Choroid plexus epithelial cell (primary cell): ENCODE measurements at regions not wholly inside any gene's neighbourhood (a gene's known extent, or its start where the extent isn't known, plus 50 kb on each side); places are given as distances from the start of the nearest gene placed in this dataset.

ENCODE experiments used
- DNase-seq: peaks from one replicate; pipeline ENCODE4 v3.0.0-alpha.2; 2010; ENCODE audit warnings: low read depth
- H3K4me3 ChIP-seq: 2 replicates; pipeline ENCODE4 v1.5.1; 2011; ENCODE audit warnings: low read depth, mild to moderate bottlenecking, control low read depth, low read length, moderate library complexity
- TF ChIP-seq, protein P1 (sequence below): conservative IDR thresholded peaks from 2 replicates; pipeline ENCODE4 v1.5.1; 2011; ENCODE audit warnings: low read depth, mild to moderate bottlenecking, control low read depth, inconsistent platforms, low read length, moderate library complexity

GRCh38 chr7:67451306-67451705, 454.7 kb downstream of the TYW1 start:
- DNase-seq = no peak
- TF ChIP-seq, protein P1, sequence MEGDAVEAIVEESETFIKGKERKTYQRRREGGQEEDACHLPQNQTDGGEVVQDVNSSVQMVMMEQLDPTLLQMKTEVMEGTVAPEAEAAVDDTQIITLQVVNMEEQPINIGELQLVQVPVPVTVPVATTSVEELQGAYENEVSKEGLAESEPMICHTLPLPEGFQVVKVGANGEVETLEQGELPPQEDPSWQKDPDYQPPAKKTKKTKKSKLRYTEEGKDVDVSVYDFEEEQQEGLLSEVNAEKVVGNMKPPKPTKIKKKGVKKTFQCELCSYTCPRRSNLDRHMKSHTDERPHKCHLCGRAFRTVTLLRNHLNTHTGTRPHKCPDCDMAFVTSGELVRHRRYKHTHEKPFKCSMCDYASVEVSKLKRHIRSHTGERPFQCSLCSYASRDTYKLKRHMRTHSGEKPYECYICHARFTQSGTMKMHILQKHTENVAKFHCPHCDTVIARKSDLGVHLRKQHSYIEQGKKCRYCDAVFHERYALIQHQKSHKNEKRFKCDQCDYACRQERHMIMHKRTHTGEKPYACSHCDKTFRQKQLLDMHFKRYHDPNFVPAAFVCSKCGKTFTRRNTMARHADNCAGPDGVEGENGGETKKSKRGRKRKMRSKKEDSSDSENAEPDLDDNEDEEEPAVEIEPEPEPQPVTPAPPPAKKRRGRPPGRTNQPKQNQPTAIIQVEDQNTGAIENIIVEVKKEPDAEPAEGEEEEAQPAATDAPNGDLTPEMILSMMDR = no peak
- no peak overlapping the region for H3K4me3 ChIP-seq

GRCh38 chr7:67452516-67453026, 455.9 kb downstream of the TYW1 start:
- no peak for DNase-seq
- H3K4me3 ChIP-seq = no peak overlapping the region
- TF ChIP-seq, protein P1 = no peak

- DNase-seq = no peak
- TF ChIP-seq, protein P1 = no peak
- H3K4me3 ChIP-seq = no peak overlapping the region
Observed at GRCh38 chr7:67453580-67454380, 457.1 kb downstream of the TYW1 start.

- no peak for DNase-seq
- no peak overlapping the region for H3K4me3 ChIP-seq
- TF ChIP-seq, protein P1 = no peak
Observed at GRCh38 chr7:67455508-67455907, 458.9 kb downstream of the TYW1 start.

GRCh38 chr7:67462781-67463191, 466.2 kb downstream of the TYW1 start:
- H3K4me3 ChIP-seq = no peak overlapping the region

GRCh38 chr7:67463316-67463715, 466.7 kb downstream of the TYW1 start:
- DNase-seq = no peak

More at GRCh38 chr7:67462781-67463191, 466.2 kb downstream of the TYW1 start:
- TF ChIP-seq, protein P1 = no peak
- no peak for DNase-seq

More at GRCh38 chr7:67463316-67463715, 466.7 kb downstream of the TYW1 start:
- TF ChIP-seq, protein P1 = no peak
- H3K4me3 ChIP-seq = no peak overlapping the region
